IMR-90 (cell line): ENCODE measurements at regions not wholly inside any gene's neighbourhood (a gene's known extent, or its start where the extent isn't known, plus 50 kb on each side); places are given as distances from the start of the nearest gene placed in this dataset.

Experiments used
- ATAC-seq: fragments of 200-7000 bp; cut with Tn5 transposase; 2 replicates; pipeline ENCODE4 v1.9.1; 2020; ENCODE audit warnings: low read depth, mild to moderate bottlenecking, moderate library complexity
- BruUV-seq: library from RNA; stranded (reverse); fragments of 400-500 nt; replicated peaks from 2 replicates; lab custom pipeline; 2021; lab: Mats Ljungman, UMichigan
- CTCF ChIA-PET: fragments of 300-600 bp; formaldehyde crosslinking; extraction: SDS; loops from one replicate; lab custom pipeline; 2021; ENCODE audit warnings: antibody characterized with exemption; lab: Yijun Ruan, JAX
- POLR2A ChIA-PET: fragments of 300-600 bp; sonication (Branson Sonifier 250); formaldehyde crosslinking; loops from one replicate; lab custom pipeline; 2022; ENCODE audit warnings: antibody characterized with exemption; ENCODE audit not compliant: unreplicated experiment; lab: Charles Lee
- DNase-seq: peaks from one replicate; pipeline ENCODE4 v3.0.0; 2013
- H2AFZ ChIP-seq: replicated peaks from 2 replicates; pipeline ENCODE3; 2013; ENCODE audit warnings: low read length, mild to moderate bottlenecking; ENCODE audit not compliant: poor library complexity
- H2AK5ac ChIP-seq: 2 replicates; pipeline ENCODE4 v1.6.1; 2013; ENCODE audit warnings: low read depth, low read length, inconsistent platforms
- H2AK9ac ChIP-seq: replicated peaks from 2 replicates; pipeline ENCODE3; 2013; ENCODE audit warnings: mild to moderate bottlenecking, low read depth, low read length, moderate library complexity; ENCODE audit not compliant: poor library complexity
- H2BK120ac ChIP-seq: 2 replicates; pipeline ENCODE4 v1.6.1; 2013; ENCODE audit warnings: low read depth, low read length, inconsistent platforms
- H2BK15ac ChIP-seq: 3 replicates; pipeline ENCODE4 v1.6.1; 2013; ENCODE audit warnings: low read depth, low read length, inconsistent platforms
- H2BK20ac ChIP-seq: 2 replicates; pipeline ENCODE4 v1.6.1; 2013; ENCODE audit warnings: low read depth, mild to moderate bottlenecking, inconsistent platforms, low read length, moderate library complexity
- H2BK5ac ChIP-seq: 2 replicates; pipeline ENCODE4 v1.6.1; 2013; ENCODE audit warnings: mild to moderate bottlenecking, low read depth, low read length, inconsistent platforms; ENCODE audit not compliant: poor library complexity, severe bottlenecking
- H3K14ac ChIP-seq: replicated peaks from 2 replicates; pipeline ENCODE4 v1.6.1; 2013; ENCODE audit warnings: low read depth, low read length, inconsistent platforms
- H3K18ac ChIP-seq: 2 replicates; pipeline ENCODE4 v1.6.1; 2013; ENCODE audit warnings: low read depth, low read length, control low read depth
- H3K23ac ChIP-seq: 2 replicates; pipeline ENCODE4 v1.6.1; 2013; ENCODE audit warnings: low read depth, low read length, inconsistent platforms
- H3K27ac ChIP-seq: 2 replicates; pipeline ENCODE4 v1.5.1; 2013; ENCODE audit warnings: mild to moderate bottlenecking, control low read depth, low read length; ENCODE audit not compliant: insufficient read depth
- H3K27me3 ChIP-seq: 2 replicates; pipeline ENCODE4 v1.6.1; 2013; ENCODE audit warnings: low read length; ENCODE audit not compliant: control insufficient read depth, insufficient read depth
- H3K36me3 ChIP-seq: 2 replicates; pipeline ENCODE4 v1.6.1; 2013; ENCODE audit warnings: low read length, mixed read lengths; ENCODE audit not compliant: control insufficient read depth, insufficient read depth
- H3K4ac ChIP-seq: 2 replicates; pipeline ENCODE4 v1.6.1; 2013; ENCODE audit warnings: low read depth, low read length, inconsistent platforms
- H3K4me1 ChIP-seq: 2 replicates; pipeline ENCODE4 v1.6.1; 2013; ENCODE audit warnings: low read length, mixed read lengths; ENCODE audit not compliant: control insufficient read depth, insufficient read depth
- H3K4me2 ChIP-seq: 2 replicates; pipeline ENCODE4 v1.6.1; 2013; ENCODE audit warnings: low read depth, mild to moderate bottlenecking, control low read depth, low read length, moderate library complexity
- H3K4me3 ChIP-seq: 2 replicates; pipeline ENCODE4 v1.5.1; 2013; ENCODE audit warnings: low read depth, mild to moderate bottlenecking, control low read depth, low read length, moderate library complexity; ENCODE audit not compliant: insufficient read depth
- H3K56ac ChIP-seq: 2 replicates; pipeline ENCODE4 v1.6.1; 2013; ENCODE audit warnings: low read length, inconsistent platforms; ENCODE audit not compliant: insufficient read depth; ENCODE audit errors: extremely low read depth
- H3K79me1 ChIP-seq, 2 experiments: 2 replicates each; pipeline ENCODE4 v1.6.1; 2013; ENCODE audit warnings: low read length in 2 of 2, inconsistent platforms in 1 of 2, low read depth in 1 of 2
- H3K9ac ChIP-seq: 2 replicates; pipeline ENCODE4 v1.6.1; 2013; ENCODE audit warnings: low read depth, low read length, control low read depth
- H3K9me1 ChIP-seq: 2 replicates; pipeline ENCODE4 v1.6.1; 2013; ENCODE audit warnings: low read length, inconsistent platforms; ENCODE audit not compliant: insufficient read depth
- H3K9me3 ChIP-seq: 2 replicates; pipeline ENCODE4 v1.6.1; 2013; ENCODE audit warnings: low read length; ENCODE audit not compliant: control insufficient read depth, insufficient read depth
- H4K20me1 ChIP-seq: 2 replicates; pipeline ENCODE4 v1.6.1; 2013; ENCODE audit warnings: low read length, inconsistent platforms; ENCODE audit not compliant: insufficient read depth
- H4K5ac ChIP-seq: 2 replicates; pipeline ENCODE4 v1.6.1; 2013; ENCODE audit warnings: mild to moderate bottlenecking, low read depth, low read length, control low read depth
- H4K8ac ChIP-seq, 2 experiments: 2 replicates each; pipeline ENCODE4 v1.6.1; 2013; ENCODE audit warnings: low read depth in 2 of 2, low read length in 2 of 2, control low read depth in 1 of 2, inconsistent platforms in 1 of 2
- H4K91ac ChIP-seq: 2 replicates; pipeline ENCODE4 v1.6.1; 2013; ENCODE audit warnings: low read depth, low read length, inconsistent platforms; ENCODE audit not compliant: insufficient read depth
- BHLHE40 ChIP-seq: fragments of 150-350 bp; IDR thresholded peaks from 2 replicates; pipeline ENCODE4 v1.6.1; 2016; ENCODE audit warnings: mild to moderate bottlenecking, low read depth, low read length
- CEBPB ChIP-seq: IDR thresholded peaks from 2 replicates; pipeline ENCODE4 v1.6.1; 2012; ENCODE audit warnings: low read depth, low read length, improper control_type of control experiment
- CHD1 ChIP-seq: IDR thresholded peaks from 2 replicates; pipeline ENCODE4 v1.6.1; 2012; ENCODE audit warnings: low read depth, low read length, improper control_type of control experiment
- FOS ChIP-seq: fragments of 150-350 bp; IDR thresholded peaks from 2 replicates; pipeline ENCODE4 v1.6.1; 2016; ENCODE audit warnings: low read depth, low read length
- MAFK ChIP-seq: IDR thresholded peaks from 2 replicates; pipeline ENCODE4 v1.6.1; 2012; ENCODE audit warnings: low read depth, low read length, improper control_type of control experiment
- MAZ ChIP-seq: IDR thresholded peaks from 2 replicates; pipeline ENCODE4 v1.6.1; 2012; ENCODE audit warnings: low read depth, mild to moderate bottlenecking, low read length, improper control_type of control experiment, moderate library complexity, borderline replicate concordance
- MXI1 ChIP-seq: IDR thresholded peaks from 2 replicates; pipeline ENCODE4 v1.6.1; 2012; ENCODE audit warnings: low read depth, mild to moderate bottlenecking, low read length, moderate library complexity, borderline replicate concordance
- NFE2L2 ChIP-seq: fragments of 150-350 bp; IDR thresholded peaks from 2 replicates; pipeline ENCODE4 v1.6.1; 2016; ENCODE audit warnings: low read depth, mild to moderate bottlenecking, low read length
- POLR2A ChIP-seq: IDR thresholded peaks from 2 replicates; pipeline ENCODE4 v1.6.1; 2012; ENCODE audit warnings: mild to moderate bottlenecking, low read depth, low read length
- RAD21 ChIP-seq: IDR thresholded peaks from 2 replicates; pipeline ENCODE4 v1.6.1; 2012; ENCODE audit warnings: low read length, improper control_type of control experiment
- RCOR1 ChIP-seq: IDR thresholded peaks from 2 replicates; pipeline ENCODE4 v1.6.1; 2012; ENCODE audit warnings: mild to moderate bottlenecking, low read length, improper control_type of control experiment; ENCODE audit not compliant: insufficient replicate concordance
- RFX5 ChIP-seq: IDR thresholded peaks from 2 replicates; pipeline ENCODE4 v1.8.0; 2012; ENCODE audit warnings: low read depth, mild to moderate bottlenecking, low read length, moderate library complexity
- SMC3 ChIP-seq: fragments of 150-350 bp; IDR thresholded peaks from 2 replicates; pipeline ENCODE4 v1.6.1; 2016; ENCODE audit warnings: low read depth, mild to moderate bottlenecking, antibody characterized with exemption, low read length, moderate library complexity
- WGBS, 2 experiments: methylation state at CpG; one replicate each; pipeline versions ENCODE4 v1.1.5 to v1.1.7; 2013; ENCODE audit warnings: missing lambda C conversion rate in 2 of 2; ENCODE audit not compliant: insufficient read length in 1 of 2; ENCODE audit errors: extremely low coverage in 2 of 2; 5-methylcytosine and 5-hydroxymethylcytosine counted together
- dilution Hi-C: fragments of 300-500 bp; cut with HindIII; formaldehyde crosslinking; loops from one replicate; pipeline ENCODE4 v1.14.3; 2018; ENCODE audit warnings: low sequenced_read_pairs; ENCODE audit not compliant: unreplicated experiment
- in situ Hi-C: fragments of 300-500 bp; cut with MboI; formaldehyde crosslinking; loops from 3 replicates; pipeline ENCODE4 v1.14.3; 2019; ENCODE audit warnings: low sequenced_read_pairs, inconsistent platforms, mixed read lengths
- intact Hi-C: fragments of 100-400 bp; cut with micrococcal nuclease; formaldehyde crosslinking; loops from 2 replicates; pipeline ENCODE4 v1.10.0; 2022
- TF ChIP-seq, protein P1 (sequence below): fragments of 150-350 bp; IDR thresholded peaks from 2 replicates; pipeline ENCODE4 v1.6.1; 2016; ENCODE audit warnings: low read depth, mild to moderate bottlenecking, low read length, moderate library complexity, borderline replicate concordance
- TF ChIP-seq, protein P2 (sequence below): fragments of 150-350 bp; IDR thresholded peaks from 2 replicates; pipeline ENCODE4 v1.6.1; 2017; ENCODE audit warnings: mild to moderate bottlenecking, antibody characterized with exemption, low read length, low read depth
- TF ChIP-seq, protein P3 (sequence below): conservative IDR thresholded peaks from 2 replicates; pipeline ENCODE4 v1.5.1; 2012; ENCODE audit warnings: mild to moderate bottlenecking, low read depth, low read length, improper control_type of control experiment

DNA sequence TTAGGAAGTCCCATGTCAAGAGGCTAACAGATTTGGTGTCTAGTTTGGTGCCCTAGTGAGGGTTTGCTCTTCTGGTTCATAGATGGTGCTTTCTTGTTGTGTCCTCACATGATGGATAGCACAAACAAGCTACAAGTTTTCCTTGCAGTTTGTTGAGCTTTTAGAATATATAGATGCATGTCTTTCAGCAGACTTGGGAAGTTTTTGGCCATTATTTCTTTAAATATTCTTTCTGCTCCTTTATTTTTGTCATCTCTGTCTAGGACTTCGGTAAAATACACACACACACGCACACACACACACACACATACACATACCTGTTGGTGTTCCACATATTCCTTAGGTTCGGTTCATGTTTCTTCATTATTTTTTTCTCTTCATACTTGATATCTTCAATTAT, 81.5 kb upstream of the TEX51 start:
- WGBS, 2 experiments = no CpG with 5 or more reads among the region's 3 CpGs
- intact Hi-C loops (no loop called here), in situ Hi-C loops (no loop called here), dilution Hi-C loops (no loop called here)
- Histone ChIP-seq H3K27ac (no peak overlapping the region), H3K14ac (no peak overlapping the region), H2AFZ (no peak overlapping the region), H2BK20ac (no peak overlapping the region), H3K4me3 (no peak overlapping the region), H3K9me1 (no peaks in the 10 kb centered on the region), H3K9ac (no peak overlapping the region), H3K23ac (no peak overlapping the region), H2AK5ac (no peak overlapping the region), H2BK5ac (no peak overlapping the region), H3K4me1 (no peaks in the 10 kb centered on the region), H3K79me1 (no peaks in the 10 kb centered on the region), H3K18ac (no peak overlapping the region), H3K27me3 (no peaks in the 10 kb centered on the region), H3K9me3 (no peaks in the 10 kb centered on the region), H4K8ac (no peak overlapping the region), H3K56ac (no peak overlapping the region), H2BK15ac (no peak overlapping the region), H4K91ac (no peak overlapping the region), H2AK9ac (no peak overlapping the region), H3K4ac (no peak overlapping the region), H4K20me1 (no peaks in the 10 kb centered on the region), H4K5ac (no peak overlapping the region), H3K4me2 (no peak overlapping the region), H2BK120ac (no peak overlapping the region), H3K36me3 (no peaks in the 10 kb centered on the region)
- no TSS peak for BruUV-seq
- ChIA-PET POLR2A (no interaction called here), CTCF (no interaction called here)
- TF ChIP-seq BHLHE40 = no peak
- TF ChIP-seq, protein P1, sequence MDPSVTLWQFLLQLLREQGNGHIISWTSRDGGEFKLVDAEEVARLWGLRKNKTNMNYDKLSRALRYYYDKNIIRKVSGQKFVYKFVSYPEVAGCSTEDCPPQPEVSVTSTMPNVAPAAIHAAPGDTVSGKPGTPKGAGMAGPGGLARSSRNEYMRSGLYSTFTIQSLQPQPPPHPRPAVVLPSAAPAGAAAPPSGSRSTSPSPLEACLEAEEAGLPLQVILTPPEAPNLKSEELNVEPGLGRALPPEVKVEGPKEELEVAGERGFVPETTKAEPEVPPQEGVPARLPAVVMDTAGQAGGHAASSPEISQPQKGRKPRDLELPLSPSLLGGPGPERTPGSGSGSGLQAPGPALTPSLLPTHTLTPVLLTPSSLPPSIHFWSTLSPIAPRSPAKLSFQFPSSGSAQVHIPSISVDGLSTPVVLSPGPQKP = no peak
- TF ChIP-seq, protein P2, sequence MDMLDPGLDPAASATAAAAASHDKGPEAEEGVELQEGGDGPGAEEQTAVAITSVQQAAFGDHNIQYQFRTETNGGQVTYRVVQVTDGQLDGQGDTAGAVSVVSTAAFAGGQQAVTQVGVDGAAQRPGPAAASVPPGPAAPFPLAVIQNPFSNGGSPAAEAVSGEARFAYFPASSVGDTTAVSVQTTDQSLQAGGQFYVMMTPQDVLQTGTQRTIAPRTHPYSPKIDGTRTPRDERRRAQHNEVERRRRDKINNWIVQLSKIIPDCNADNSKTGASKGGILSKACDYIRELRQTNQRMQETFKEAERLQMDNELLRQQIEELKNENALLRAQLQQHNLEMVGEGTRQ = no peak
- TF ChIP-seq POLR2A = no peak
- no peak for TF ChIP-seq MAZ
- no peak for TF ChIP-seq MAFK
- TF ChIP-seq CEBPB = no peak
- no peak for TF ChIP-seq RCOR1
- TF ChIP-seq NFE2L2 = no peak
- TF ChIP-seq RFX5 = no peak
- TF ChIP-seq, protein P3, sequence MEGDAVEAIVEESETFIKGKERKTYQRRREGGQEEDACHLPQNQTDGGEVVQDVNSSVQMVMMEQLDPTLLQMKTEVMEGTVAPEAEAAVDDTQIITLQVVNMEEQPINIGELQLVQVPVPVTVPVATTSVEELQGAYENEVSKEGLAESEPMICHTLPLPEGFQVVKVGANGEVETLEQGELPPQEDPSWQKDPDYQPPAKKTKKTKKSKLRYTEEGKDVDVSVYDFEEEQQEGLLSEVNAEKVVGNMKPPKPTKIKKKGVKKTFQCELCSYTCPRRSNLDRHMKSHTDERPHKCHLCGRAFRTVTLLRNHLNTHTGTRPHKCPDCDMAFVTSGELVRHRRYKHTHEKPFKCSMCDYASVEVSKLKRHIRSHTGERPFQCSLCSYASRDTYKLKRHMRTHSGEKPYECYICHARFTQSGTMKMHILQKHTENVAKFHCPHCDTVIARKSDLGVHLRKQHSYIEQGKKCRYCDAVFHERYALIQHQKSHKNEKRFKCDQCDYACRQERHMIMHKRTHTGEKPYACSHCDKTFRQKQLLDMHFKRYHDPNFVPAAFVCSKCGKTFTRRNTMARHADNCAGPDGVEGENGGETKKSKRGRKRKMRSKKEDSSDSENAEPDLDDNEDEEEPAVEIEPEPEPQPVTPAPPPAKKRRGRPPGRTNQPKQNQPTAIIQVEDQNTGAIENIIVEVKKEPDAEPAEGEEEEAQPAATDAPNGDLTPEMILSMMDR = no peak
- no peak for TF ChIP-seq MXI1
- no peak for TF ChIP-seq CHD1
- no peak for TF ChIP-seq SMC3
- TF ChIP-seq FOS = no peak
- TF ChIP-seq RAD21 = no peak
- DNase-seq (no peak), ATAC-seq (no peak)
